ENCODE measurements at regions not wholly inside any gene's neighbourhood (a gene's known extent, or its start where the extent isn't known, plus 50 kb on each side); places are given as distances from the start of the nearest gene placed in this dataset.

GRCh38 chr20:23211164-23211563 is 125.0 kb upstream of the CD93 start:
- no peak overlapping the region for H3K4me2 ChIP-seq (ENCODE audit: control insufficient read depth, extremely low read depth, insufficient read depth, low read depth, low read length)
- DNase-seq (ENCODE audit: low read depth, low spot score) (no peak), FAIRE-seq (no peak)
- H2AFZ ChIP-seq (ENCODE audit: control insufficient read depth, low read length) = no peak overlapping the region
- TF ChIP-seq CTCF (optimal IDR thresholded peaks at IDR 0.05 in 1 of 3, IDR thresholded peaks at IDR 0.05 in 1 of 3, conservative IDR thresholded peaks at IDR 0.05 in 1 of 3; ENCODE audit: extremely low read depth in 1 of 3, insufficient read depth in 2 of 3, low read length in 3 of 3) = no peak
- TF ChIP-seq EZH2 (IDR thresholded peaks at IDR 0.05; ENCODE audit: low read length) = no peak
- no peaks in the 10 kb centered on the region for H3K36me3 ChIP-seq (ENCODE audit: control insufficient read depth in 2 of 2, extremely low read depth in 1 of 2, insufficient read depth in 2 of 2, low read length in 2 of 2)
- no peaks in the 10 kb centered on the region for H3K4me1 ChIP-seq (ENCODE audit: control insufficient read depth, extremely low read depth, insufficient read depth, low read length)
- no peaks in the 10 kb centered on the region for H3K9me1 ChIP-seq (ENCODE audit: control insufficient read depth, extremely low read depth, insufficient read depth, low read length)
- H3K27ac ChIP-seq (ENCODE audit: control insufficient read depth, insufficient read depth, low read length) = no peak overlapping the region
- H3K9ac ChIP-seq (ENCODE audit: control insufficient read depth, extremely low read depth, insufficient read depth, low read length) = no peak overlapping the region
- H4K20me1 ChIP-seq (ENCODE audit: control insufficient read depth, extremely low read depth, insufficient read depth, low read length) = no peaks in the 10 kb centered on the region
- no peaks in the 10 kb centered on the region for H3K9me3 ChIP-seq (ENCODE audit: control insufficient read depth, low read depth, low read length)
- no peaks in the 10 kb centered on the region for H3K27me3 ChIP-seq (ENCODE audit: control insufficient read depth, extremely low read depth, insufficient read depth, low read length)
- no peak overlapping the region for H3K4me3 ChIP-seq (ENCODE audit: control insufficient read depth in 2 of 3, extremely low read depth in 1 of 3, insufficient read depth in 2 of 3, low read depth in 1 of 3, low read length in 3 of 3)
- dilution Hi-C loops (cut with MboI; ENCODE audit: extremely low pct_ligation_motif_present, low sequenced_read_pairs) = no loop called here
- H3K79me2 ChIP-seq (ENCODE audit: control insufficient read depth, insufficient read depth, low read length) = no peaks in the 10 kb centered on the region

GRCh38 chr20:23207826-23208540 is 121.9 kb upstream of the CD93 start:
- no peak for FAIRE-seq
- Histone ChIP-seq H3K4me3 (ENCODE audit: control insufficient read depth in 2 of 3, extremely low read depth in 1 of 3, insufficient read depth in 2 of 3, low read depth in 1 of 3, low read length in 3 of 3) (no peak overlapping the region), H3K9me1 (ENCODE audit: control insufficient read depth, extremely low read depth, insufficient read depth, low read length) (no peaks in the 10 kb centered on the region), H3K27me3 (ENCODE audit: control insufficient read depth, extremely low read depth, insufficient read depth, low read length) (no peaks in the 10 kb centered on the region), H3K9ac (ENCODE audit: control insufficient read depth, extremely low read depth, insufficient read depth, low read length) (no peak overlapping the region), H3K4me1 (ENCODE audit: control insufficient read depth, extremely low read depth, insufficient read depth, low read length) (peaks cover 6% of the 10 kb centered on the region), H2AFZ (ENCODE audit: control insufficient read depth, low read length) (no peak overlapping the region), H3K79me2 (ENCODE audit: control insufficient read depth, insufficient read depth, low read length) (no peaks in the 10 kb centered on the region), H3K9me3 (ENCODE audit: control insufficient read depth, low read depth, low read length) (no peaks in the 10 kb centered on the region), H3K4me2 (ENCODE audit: control insufficient read depth, extremely low read depth, insufficient read depth, low read depth, low read length) (no peak overlapping the region), H4K20me1 (ENCODE audit: control insufficient read depth, extremely low read depth, insufficient read depth, low read length) (no peaks in the 10 kb centered on the region), H3K36me3 (ENCODE audit: control insufficient read depth in 2 of 2, extremely low read depth in 1 of 2, insufficient read depth in 2 of 2, low read length in 2 of 2) (no peaks in the 10 kb centered on the region), H3K27ac (ENCODE audit: control insufficient read depth, insufficient read depth, low read length) (no peak overlapping the region)
- dilution Hi-C loops (cut with MboI; ENCODE audit: extremely low pct_ligation_motif_present, low sequenced_read_pairs) = no loop called here
- no peak for DNase-seq (ENCODE audit: low read depth, low spot score)
- no peak for TF ChIP-seq CTCF (optimal IDR thresholded peaks at IDR 0.05 in 1 of 3, IDR thresholded peaks at IDR 0.05 in 1 of 3, conservative IDR thresholded peaks at IDR 0.05 in 1 of 3; ENCODE audit: extremely low read depth in 1 of 3, insufficient read depth in 2 of 3, low read length in 3 of 3)
- TF ChIP-seq EZH2 (IDR thresholded peaks at IDR 0.05; ENCODE audit: low read length) = no peak

Data from keratinocyte (primary cell).